ENCODE measurements at regions not wholly inside any gene's neighbourhood (a gene's known extent, or its start where the extent isn't known, plus 50 kb on each side); places are given as distances from the start of the nearest gene placed in this dataset.

GRCh38 chr16:65489531-65490023, 367.7 kb upstream of the CDH11 start:
- no peak for TF ChIP-seq CTCF (IDR thresholded peaks at IDR 0.05)
- no peak for TF ChIP-seq EZH2 (IDR thresholded peaks at IDR 0.05; ENCODE audit: borderline replicate concordance, insufficient read depth, low read depth, low read length, poor library complexity, severe bottlenecking)
